Heart left ventricle (tissue), 16 donors: ENCODE measurements at regions not wholly inside any gene's neighbourhood (a gene's known extent, or its start where the extent isn't known, plus 50 kb on each side); places are given as distances from the start of the nearest gene placed in this dataset.
"Not testable (repeated sequence)": the region's sequence is repeated elsewhere in the genome, so short reads cannot be mapped to it uniquely, and the experiment has no call there.

Experiments
- ATAC-seq, 4 donors: fragments of 200-7000 bp; cut with Tn5 transposase; one replicate each; pipeline ENCODE4 v1.9.1; 2020 to 2022; ENCODE audit warnings: moderate library complexity in 4 of 4, mild to moderate bottlenecking in 3 of 4, moderate number of reproducible peaks in 1 of 4
- DNase-seq, 5 donors: peaks; one replicate each; pipeline ENCODE4 v3.0.0-alpha.2; 2020
- H3K27ac ChIP-seq, 12 donors: fragments of 200-600 bp; sonication (generic) in 4 of 12; one replicate each; pipeline versions ENCODE4 v1.5.0 to v1.8.0; 2016 to 2022; ENCODE audit warnings: mild to moderate bottlenecking in 2 of 12
- H3K27me3 ChIP-seq, 9 donors: fragments of 200-600 bp; sonication (generic) in 2 of 9; one replicate each; pipeline versions ENCODE4 v1.5.1 to v1.8.0; 2016 to 2022; ENCODE audit warnings: mild to moderate bottlenecking in 3 of 9
- H3K36me3 ChIP-seq, 9 donors: fragments of 200-600 bp; sonication (generic) in 2 of 9; one replicate each; pipeline versions ENCODE4 v1.5.0 to v1.8.0; 2018 to 2022; ENCODE audit warnings: mild to moderate bottlenecking in 2 of 9
- H3K4me1 ChIP-seq, 12 donors: fragments of 200-600 bp; sonication (generic) in 4 of 12; one replicate each; pipeline versions ENCODE4 v1.5.0 to v1.8.0; 2016 to 2022; ENCODE audit warnings: mild to moderate bottlenecking in 3 of 12
- H3K4me3 ChIP-seq, 12 donors: fragments of 200-600 bp; sonication (generic) in 4 of 12; one replicate each; pipeline versions ENCODE4 v1.5.0 to v1.8.0; 2017 to 2022; ENCODE audit warnings: mild to moderate bottlenecking in 9 of 12, moderate library complexity in 4 of 12
- H3K9me3 ChIP-seq, 12 donors: fragments of 200-600 bp; sonication (generic) in 4 of 12; one replicate each; pipeline versions ENCODE4 v1.5.0 to v1.8.0; 2016 to 2022; ENCODE audit warnings: mild to moderate bottlenecking in 1 of 12
- POLR2A ChIP-seq, 2 donors: fragments of 450-650 bp; IDR thresholded peaks; one replicate each; pipeline ENCODE4 v1.6.1; 2017; ENCODE audit warnings: antibody characterized with exemption in 2 of 2, mild to moderate bottlenecking in 2 of 2, moderate library complexity in 2 of 2
- WGBS, 4 donors: extraction: QIAGEN DNeasy Blood & Tissue Kit in 2 of 4; methylation state at CpG; one replicate each; pipeline versions ENCODE4 v1.1.5 to v1.1.7; 2013 to 2018; 5-methylcytosine and 5-hydroxymethylcytosine counted together
- intact Hi-C, 10 donors: fragments of 100-400 bp; cut with DNase I; formaldehyde crosslinking; loops; one replicate each; pipeline versions ENCODE4 v1.11.1 to v1.14.2; 2022
- TF ChIP-seq, protein P1 (sequence below), 12 donors: fragments of 200-600 bp; sonication (generic) in 4 of 12; IDR thresholded peaks; one replicate each; pipeline versions ENCODE4 v1.5.0 to v1.8.0; 2018 to 2022; ENCODE audit warnings: antibody characterized with exemption in 12 of 12, mild to moderate bottlenecking in 5 of 12
- donor health status: ischemic (EF 13 %, LVEDD 7.1; RV severe dilation, severe dysfunction).
- donor health status: healthy with polysubstance abuse.
- donor health status: DM: no; HTN: yes; CAD: no.
- donor health status: DM: no; HTN: no; CAD: no.
- donor health status: ischemic (EF 25% LVEDD 6.9; RV normal size, moderate dysfunction).
- donor health status: ischemic (EF 25% LVEDD 5.7; RV mildly dilated, moderate dysfunction).
- donor health status: healthy.
- donor health status: DM: yes; HTN: yes; CAD: no.
- donor health status: ischemic (EF 35%, LVEDD 5.7; RV mildly dilated, moderate dysfunction).
- donor health status: nonischemic (EF 11% LVEDD 7.7; RV severe dilation, severe dysfunction).
- donor health status: DM: yes; HTN: yes; CAD: no.
- donor health status: PGD.
- donor health status: ischemic (EF 29% LVEDD 5.4; RV normal size, mild dysfunction).
- donor health status: nonischemic (EF 23%, LVEDD 6.1; RV moderate dilation, normal function).

- ATAC-seq = peak; percentile 25 to 72 (median 53)
Measured at GRCh38 chr1:232333419-232333767, 296.5 kb downstream of the SIPA1L2 start.

GRCh38 chr1:232332710-232333418 lies 297.1 kb downstream of the SIPA1L2 start:
- H3K4me3 ChIP-seq, H3K36me3 ChIP-seq, H3K9me3 ChIP-seq, H3K27ac ChIP-seq, DNase-seq, H3K27me3 ChIP-seq, intact Hi-C loops: not testable (repeated sequence)
- H3K4me1 ChIP-seq = peaks cover 0 to 20% (median 12%) of the 10 kb centered on the region in 12 donors
- WGBS, 4 donors = 72 to 85% (median 79%) methylated on average over 7 to 9 of the region's 9 CpGs
- ATAC-seq = peak in 3 of 4 donors; percentile 7 to 26 (median 11)

More at GRCh38 chr1:232333419-232333767, 296.5 kb downstream of the SIPA1L2 start:
- Histone ChIP-seq H3K9me3 (no peaks in the 10 kb centered on the region), H3K4me1 (peaks cover 0 to 14% (median 10%) of the 10 kb centered on the region in 12 donors), H3K27me3 (no peaks in the 10 kb centered on the region), H3K27ac (no peak overlapping the region), H3K36me3 (no peaks in the 10 kb centered on the region), H3K4me3 (no peak overlapping the region)
- intact Hi-C loops = no loop called here
- DNase-seq = peak in 1 of 5 donors; percentile 56
- 59 to 84% (median 75%) methylated on average over 5 of the region's 5 CpGs for WGBS, 4 donors
- TF ChIP-seq POLR2A (IDR thresholded peaks at IDR 0.05) = no peak
- TF ChIP-seq, protein P1, sequence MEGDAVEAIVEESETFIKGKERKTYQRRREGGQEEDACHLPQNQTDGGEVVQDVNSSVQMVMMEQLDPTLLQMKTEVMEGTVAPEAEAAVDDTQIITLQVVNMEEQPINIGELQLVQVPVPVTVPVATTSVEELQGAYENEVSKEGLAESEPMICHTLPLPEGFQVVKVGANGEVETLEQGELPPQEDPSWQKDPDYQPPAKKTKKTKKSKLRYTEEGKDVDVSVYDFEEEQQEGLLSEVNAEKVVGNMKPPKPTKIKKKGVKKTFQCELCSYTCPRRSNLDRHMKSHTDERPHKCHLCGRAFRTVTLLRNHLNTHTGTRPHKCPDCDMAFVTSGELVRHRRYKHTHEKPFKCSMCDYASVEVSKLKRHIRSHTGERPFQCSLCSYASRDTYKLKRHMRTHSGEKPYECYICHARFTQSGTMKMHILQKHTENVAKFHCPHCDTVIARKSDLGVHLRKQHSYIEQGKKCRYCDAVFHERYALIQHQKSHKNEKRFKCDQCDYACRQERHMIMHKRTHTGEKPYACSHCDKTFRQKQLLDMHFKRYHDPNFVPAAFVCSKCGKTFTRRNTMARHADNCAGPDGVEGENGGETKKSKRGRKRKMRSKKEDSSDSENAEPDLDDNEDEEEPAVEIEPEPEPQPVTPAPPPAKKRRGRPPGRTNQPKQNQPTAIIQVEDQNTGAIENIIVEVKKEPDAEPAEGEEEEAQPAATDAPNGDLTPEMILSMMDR (IDR thresholded peaks at IDR 0.05) = no peak

DNA sequence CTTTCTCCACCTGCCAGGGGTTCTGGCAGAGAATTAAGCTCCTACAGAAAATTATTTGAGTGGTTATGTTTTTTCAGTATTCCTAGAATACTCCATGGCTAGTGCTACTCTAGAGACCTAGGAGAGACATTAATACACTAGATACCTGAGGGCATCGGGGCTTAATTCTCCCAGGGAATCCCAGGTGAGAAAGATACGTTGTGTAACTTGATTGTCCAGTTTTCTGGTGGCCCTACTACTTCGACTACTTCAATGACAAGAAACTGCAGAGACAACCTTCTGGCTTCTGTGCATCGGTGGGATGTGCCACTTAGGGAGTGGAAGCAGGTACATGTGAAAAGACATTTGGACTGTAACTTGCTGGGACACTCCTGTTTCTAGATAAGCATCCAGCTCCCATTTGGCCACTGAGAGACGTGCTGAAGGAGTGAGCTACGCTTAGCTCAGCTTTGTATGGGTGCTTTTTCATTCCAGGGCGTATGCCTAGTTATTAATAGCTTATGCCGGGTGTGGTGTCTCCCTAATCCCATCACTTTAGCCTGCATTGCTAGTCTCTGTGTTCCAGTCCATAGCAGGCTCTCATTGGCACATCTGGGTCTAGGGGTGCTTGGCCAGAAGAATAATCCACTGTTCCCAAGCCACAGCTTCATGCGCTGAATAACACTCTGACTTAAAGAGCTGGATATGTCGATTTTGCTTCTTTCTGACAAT lies 300.7 kb downstream of the SIPA1L2 start:
- intact Hi-C loops = loop anchor here in 1 of 10 donors (10.0 kb wide), 1 partner anchor 296 kb away; no protein-coding TSS in a partner anchor
- Histone ChIP-seq H3K36me3 (no peaks in the 10 kb centered on the region), H3K4me1 (peaks cover 0 to 22% (median 13%) of the 10 kb centered on the region in 12 donors), H3K9me3 (no peaks in the 10 kb centered on the region), H3K4me3 (no peak overlapping the region), H3K27me3 (no peaks in the 10 kb centered on the region), H3K27ac (peak overlapping the region in 6 of 12 donors; percentile 29 to 73 (median 51))
- DNase-seq (no peak), ATAC-seq (peak in 3 of 4 donors; percentile 53 to 59 (median 54))
- TF ChIP-seq, protein P1 (IDR thresholded peaks at IDR 0.05) = no peak
- TF ChIP-seq POLR2A (IDR thresholded peaks at IDR 0.05) = no peak
- 67 to 81% (median 72%) methylated on average over 10 of the region's 10 CpGs for WGBS, 4 donors

GRCh38 chr1:232328486-232329102 lies 301.3 kb downstream of the SIPA1L2 start:
- Histone ChIP-seq H3K27me3 (no peaks in the 10 kb centered on the region), H3K4me3 (no peak overlapping the region), H3K27ac (peak overlapping the region in 7 of 12 donors; percentile 20 to 73 (median 41)), H3K9me3 (no peaks in the 10 kb centered on the region), H3K36me3 (no peaks in the 10 kb centered on the region), H3K4me1 (peaks cover 0 to 22% (median 13%) of the 10 kb centered on the region in 12 donors)
- TF ChIP-seq, protein P1 (IDR thresholded peaks at IDR 0.05) = no peak
- TF ChIP-seq POLR2A (IDR thresholded peaks at IDR 0.05) = no peak
- ATAC-seq (peak; percentile 19 to 73 (median 70)), DNase-seq (peak in 1 of 5 donors; percentile 31)
- intact Hi-C loops = loop anchor here in 1 of 10 donors (10.0 kb wide), 1 partner anchor 296 kb away; no protein-coding TSS in a partner anchor
- WGBS, 4 donors = 34 to 41% (median 38%) methylated on average over 4 of the region's 4 CpGs
